ENCODE measurements at regions not wholly inside any gene's neighbourhood (a gene's known extent, or its start where the extent isn't known, plus 50 kb on each side); places are given as distances from the start of the nearest gene placed in this dataset.

DNA sequence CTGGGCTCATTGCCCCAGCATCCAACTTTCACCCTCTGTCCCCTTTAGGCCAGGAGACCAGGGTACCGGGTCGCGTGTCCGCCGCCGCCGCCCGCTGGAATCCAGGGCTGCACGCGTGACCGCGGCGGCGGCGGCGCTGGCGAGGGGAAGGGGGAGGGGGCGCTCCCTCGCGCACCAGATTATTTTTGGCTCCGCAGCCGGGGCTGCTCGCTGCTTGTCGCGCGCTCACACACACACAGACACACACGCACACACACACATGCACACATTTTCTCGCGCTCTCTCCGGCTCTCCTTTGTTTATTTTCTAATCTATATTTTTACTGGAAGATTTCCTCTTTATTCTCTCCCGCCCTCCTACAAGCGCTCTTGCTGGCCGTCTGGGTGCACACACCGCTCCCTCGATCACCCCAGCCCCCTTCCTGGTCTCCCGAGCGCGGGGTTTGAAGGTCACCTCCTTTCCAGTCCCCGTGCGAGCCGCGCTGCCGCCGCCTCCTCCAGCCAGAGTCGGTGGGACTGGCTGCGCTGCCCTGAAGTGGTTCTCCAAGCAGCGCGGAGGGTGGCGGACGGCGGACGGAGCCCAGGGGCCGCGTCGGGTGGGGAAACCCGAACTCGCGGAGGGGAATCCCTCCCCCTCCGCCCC is 921.4 kb upstream of the EEF2KMT start:
- POLR2A ChIA-PET, result no interaction called here
- H3K36me3 Mint-ChIP-seq, result peaks cover 0 to 12% (median 0%) of the 10 kb centered on the region in 3 donors
- DNase-seq, result no peak
- no peak for ATAC-seq
- H3K4me1 Mint-ChIP-seq, result peaks cover 0 to 2% (median 0%) of the 10 kb centered on the region in 4 donors
- H3K27me3 Mint-ChIP-seq, result peaks cover 7 to 20% (median 14%) of the 10 kb centered on the region in 5 donors
- H3K9me3 Mint-ChIP-seq, result peaks cover 0 to 22% (median 11%) of the 10 kb centered on the region in 9 donors
- H3K27ac Mint-ChIP-seq, result no peak overlapping the region
- no peak overlapping the region for H3K4me3 Mint-ChIP-seq

DNA sequence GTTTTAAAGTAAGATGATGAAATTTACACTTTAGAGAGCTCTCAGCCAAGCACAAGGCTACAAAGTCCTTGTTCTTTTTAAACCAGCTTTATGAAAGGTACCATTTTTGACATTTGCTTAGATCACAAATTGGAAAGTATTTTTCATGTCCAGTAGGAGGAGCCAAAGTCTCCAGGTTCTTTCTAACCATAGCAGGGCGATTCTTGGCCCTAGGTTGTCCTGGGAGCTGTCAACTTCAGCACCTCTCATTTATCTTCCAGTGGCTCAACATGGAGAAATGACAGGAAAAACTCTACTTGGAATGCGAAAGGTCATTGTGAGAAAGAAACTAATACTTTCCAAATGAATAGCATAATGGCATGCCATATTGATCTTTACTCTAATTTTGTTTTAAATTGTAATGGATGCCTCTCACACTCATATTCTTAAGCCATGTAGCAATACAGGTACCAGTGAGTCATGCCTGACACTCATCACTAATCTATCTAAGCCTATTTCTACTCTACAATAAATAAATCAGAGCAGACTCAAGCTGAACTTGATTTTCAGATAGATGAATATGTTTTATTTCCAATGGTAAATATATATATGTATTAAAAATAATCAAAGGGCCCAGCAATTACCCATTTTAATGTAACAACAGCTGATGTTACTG is 919.1 kb upstream of the EEF2KMT start:
- Mint-ChIP-seq H3K27ac (no peak overlapping the region), H3K9me3 (peaks cover 0 to 23% (median 11%) of the 10 kb centered on the region in 9 donors), H3K4me3 (no peak overlapping the region), H3K4me1 (peaks cover 0 to 2% (median 0%) of the 10 kb centered on the region in 4 donors), H3K27me3 (peaks cover 4 to 20% (median 14%) of the 10 kb centered on the region in 5 donors), H3K36me3 (peaks cover 0 to 12% (median 0%) of the 10 kb centered on the region in 3 donors)
- no peak for ATAC-seq
- no peak for DNase-seq
- POLR2A ChIA-PET, result no interaction called here

DNA sequence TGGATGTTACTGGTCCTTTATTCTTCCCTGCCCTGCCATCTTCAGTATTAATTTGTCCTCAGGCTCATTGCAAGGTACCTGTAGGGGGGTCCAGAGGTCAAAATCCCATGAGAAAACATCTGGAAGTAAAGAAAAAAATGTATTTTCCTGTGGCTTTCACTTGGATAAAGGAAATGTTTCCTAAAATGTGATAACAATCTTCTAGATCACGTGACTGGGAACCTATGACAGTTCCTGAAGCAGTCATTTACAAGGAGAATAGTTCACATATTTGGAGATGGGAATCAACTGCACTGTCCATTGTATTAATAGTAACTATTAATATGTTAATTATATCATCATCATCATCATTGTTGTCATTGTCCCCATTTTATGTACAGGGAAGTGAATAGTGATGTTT is 915.1 kb upstream of the EEF2KMT start:
- Mint-ChIP-seq H3K36me3 (peaks cover 0 to 16% (median 0%) of the 10 kb centered on the region in 3 donors), H3K9me3 (peaks cover 0 to 24% (median 11%) of the 10 kb centered on the region in 9 donors), H3K27ac (no peak overlapping the region), H3K4me1 (no peaks in the 10 kb centered on the region), H3K4me3 (no peak overlapping the region), H3K27me3 (peaks cover 0 to 5% (median 3%) of the 10 kb centered on the region in 5 donors)
- ATAC-seq, result no peak
- POLR2A ChIA-PET, result no interaction called here
- DNase-seq, result no peak

DNA sequence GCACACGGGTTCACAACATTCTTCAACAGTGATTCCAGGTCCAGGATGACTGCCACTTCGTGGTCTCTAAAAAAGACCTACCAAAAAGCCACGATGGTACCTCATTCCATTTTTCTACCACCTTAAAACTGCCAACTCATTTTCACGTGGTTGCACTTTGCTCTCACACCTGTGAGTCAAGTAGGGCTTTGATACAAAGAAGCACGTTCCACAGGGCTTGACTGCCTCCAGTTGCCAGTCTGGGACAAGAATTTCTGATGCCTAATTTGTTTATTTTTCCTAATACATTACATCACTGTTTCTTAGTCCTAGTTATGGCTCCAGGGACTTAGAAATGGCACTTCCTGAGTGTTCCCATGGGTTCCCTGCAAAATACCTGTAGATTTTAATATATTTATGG is 911.6 kb upstream of the EEF2KMT start:
- POLR2A ChIA-PET, result no interaction called here
- Mint-ChIP-seq H3K27ac (no peak overlapping the region), H3K27me3 (peaks cover 0 to 4% (median 0%) of the 10 kb centered on the region in 5 donors), H3K4me1 (no peaks in the 10 kb centered on the region), H3K36me3 (peaks cover 0 to 8% (median 0%) of the 10 kb centered on the region in 3 donors), H3K4me3 (no peak overlapping the region), H3K9me3 (peaks cover 0 to 17% (median 7%) of the 10 kb centered on the region in 9 donors)
- no peak for DNase-seq
- ATAC-seq, result no peak

DNA sequence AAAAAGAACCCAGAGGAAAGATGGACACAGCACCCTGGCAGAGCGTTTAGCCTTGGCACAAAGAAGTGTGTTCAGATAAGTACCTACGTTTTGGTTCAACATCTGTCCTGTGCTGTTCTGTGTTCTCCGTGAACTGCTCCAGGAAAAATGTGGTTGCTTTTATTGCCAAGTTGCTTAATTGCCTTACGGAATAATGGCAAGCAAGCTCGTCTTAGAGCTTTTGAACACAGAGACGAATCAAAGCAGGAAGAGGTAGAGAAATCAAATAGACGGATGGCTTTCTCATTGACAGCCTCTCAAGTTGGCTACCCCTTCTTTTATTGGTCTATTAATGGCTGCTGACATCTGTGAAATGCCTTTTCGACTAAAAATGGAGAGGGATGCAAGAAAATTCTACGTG is 911.1 kb upstream of the EEF2KMT start:
- ATAC-seq, result no peak

DNA sequence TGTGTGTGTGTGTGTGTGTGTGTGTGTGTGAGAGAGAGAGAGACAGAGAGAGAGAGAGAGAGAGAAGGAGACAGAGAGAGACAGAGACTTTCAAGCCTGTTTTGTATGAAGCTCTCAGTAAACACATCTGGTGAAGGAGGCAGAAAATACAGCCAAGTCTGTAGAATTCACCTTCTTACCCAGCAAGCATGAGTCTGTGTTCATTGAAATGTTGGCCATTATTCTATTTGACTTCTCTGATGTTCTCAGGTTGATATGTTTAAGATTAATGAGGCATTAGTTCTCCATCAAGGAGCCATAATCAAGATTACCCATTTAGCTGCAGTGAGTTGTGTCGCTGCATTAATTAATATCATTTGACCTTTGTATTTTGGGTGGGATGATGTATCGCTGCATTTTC is 895.8 kb upstream of the EEF2KMT start:
- ATAC-seq (no peak), DNase-seq (no peak)
- Mint-ChIP-seq H3K27ac (no peak overlapping the region), H3K4me3 (no peak overlapping the region), H3K36me3 (no peaks in the 10 kb centered on the region), H3K27me3 (peaks cover 0 to 5% (median 0%) of the 10 kb centered on the region in 5 donors), H3K4me1 (no peaks in the 10 kb centered on the region), H3K9me3 (peaks cover 0 to 29% (median 11%) of the 10 kb centered on the region in 9 donors)
- POLR2A ChIA-PET, result no interaction called here

More for the DNA sequence above, 911.1 kb upstream of the EEF2KMT start:
- peaks cover 0 to 8% (median 0%) of the 10 kb centered on the region in 3 donors for H3K36me3 Mint-ChIP-seq
- POLR2A ChIA-PET, result no interaction called here
- DNase-seq, result no peak
- no peak overlapping the region for H3K4me3 Mint-ChIP-seq
- H3K27me3 Mint-ChIP-seq, result peaks cover 0 to 4% (median 0%) of the 10 kb centered on the region in 5 donors
- peaks cover 0 to 16% (median 7%) of the 10 kb centered on the region in 9 donors for H3K9me3 Mint-ChIP-seq
- no peak overlapping the region for H3K27ac Mint-ChIP-seq
- H3K4me1 Mint-ChIP-seq, result no peaks in the 10 kb centered on the region

DNA sequence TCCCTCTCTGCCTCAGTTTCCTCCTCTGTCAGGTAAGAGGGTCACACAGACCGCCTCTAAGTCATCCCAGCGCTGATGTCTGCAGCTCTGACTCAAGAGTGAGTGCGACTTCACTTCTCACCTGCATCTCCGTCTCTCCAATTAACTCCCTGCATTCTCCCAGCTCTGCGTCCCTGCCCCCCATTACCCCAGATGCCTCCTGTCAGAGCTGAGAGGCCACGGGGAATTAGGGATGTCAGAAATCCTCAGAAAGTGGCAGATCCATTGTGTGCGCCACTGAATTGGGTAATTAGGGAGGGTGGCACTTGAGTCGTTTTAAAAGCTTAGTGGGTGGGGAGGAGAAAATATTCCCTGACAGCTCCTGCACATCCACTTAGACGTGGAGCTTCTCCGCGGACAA is 885.4 kb upstream of the EEF2KMT start:
- no peak overlapping the region for H3K27ac Mint-ChIP-seq
- POLR2A ChIA-PET, result no interaction called here
- ATAC-seq, result no peak
- H3K9me3 Mint-ChIP-seq, result peaks cover 0 to 5% (median 0%) of the 10 kb centered on the region in 9 donors
- H3K4me3 Mint-ChIP-seq, result no peak overlapping the region
- peaks cover 0 to 7% (median 0%) of the 10 kb centered on the region in 5 donors for H3K27me3 Mint-ChIP-seq
- H3K36me3 Mint-ChIP-seq, result peaks cover 0 to 2% (median 0%) of the 10 kb centered on the region in 3 donors
- DNase-seq, result no peak
- no peaks in the 10 kb centered on the region for H3K4me1 Mint-ChIP-seq

DNA sequence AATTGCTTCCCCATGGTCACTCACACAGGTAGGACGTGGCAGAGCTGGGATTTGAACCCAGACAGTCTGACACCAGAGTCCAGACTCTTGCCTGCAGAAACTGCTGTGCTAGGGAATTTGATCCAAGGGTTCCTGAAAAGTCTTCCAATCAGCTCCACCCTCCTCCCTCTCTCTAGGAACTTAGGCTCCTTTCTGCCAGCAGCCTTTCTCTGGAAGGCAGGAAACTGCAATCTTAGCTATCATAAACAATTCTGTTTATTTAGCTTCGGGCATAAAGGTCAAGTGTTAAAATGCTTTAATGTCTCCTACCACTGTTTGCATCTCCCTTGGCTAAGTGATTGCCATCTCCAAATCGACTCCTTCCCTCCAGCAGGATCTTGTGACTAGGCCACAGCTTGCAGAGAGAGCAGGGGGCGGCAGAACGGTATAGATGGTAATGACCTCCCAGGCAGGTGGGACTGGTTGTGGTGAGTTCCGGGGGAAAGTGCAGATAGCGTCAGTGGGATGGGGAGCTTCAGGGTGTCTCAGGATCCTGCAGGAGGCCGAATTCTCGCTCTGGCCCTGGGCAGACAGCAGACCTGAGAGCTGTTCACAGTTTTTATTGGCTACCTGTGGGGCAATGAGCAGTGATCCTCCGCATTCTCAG is 882.4 kb upstream of the EEF2KMT start:
- H3K27ac Mint-ChIP-seq, result no peak overlapping the region
- peaks cover 0 to 7% (median 0%) of the 10 kb centered on the region in 9 donors for H3K9me3 Mint-ChIP-seq
- peaks cover 0 to 7% (median 0%) of the 10 kb centered on the region in 5 donors for H3K27me3 Mint-ChIP-seq
- H3K4me1 Mint-ChIP-seq, result no peaks in the 10 kb centered on the region
- no peak for ATAC-seq
- POLR2A ChIA-PET, result no interaction called here
- H3K4me3 Mint-ChIP-seq, result no peak overlapping the region
- H3K36me3 Mint-ChIP-seq, result peaks cover 0 to 2% (median 0%) of the 10 kb centered on the region in 3 donors
- DNase-seq, result no peak

DNA sequence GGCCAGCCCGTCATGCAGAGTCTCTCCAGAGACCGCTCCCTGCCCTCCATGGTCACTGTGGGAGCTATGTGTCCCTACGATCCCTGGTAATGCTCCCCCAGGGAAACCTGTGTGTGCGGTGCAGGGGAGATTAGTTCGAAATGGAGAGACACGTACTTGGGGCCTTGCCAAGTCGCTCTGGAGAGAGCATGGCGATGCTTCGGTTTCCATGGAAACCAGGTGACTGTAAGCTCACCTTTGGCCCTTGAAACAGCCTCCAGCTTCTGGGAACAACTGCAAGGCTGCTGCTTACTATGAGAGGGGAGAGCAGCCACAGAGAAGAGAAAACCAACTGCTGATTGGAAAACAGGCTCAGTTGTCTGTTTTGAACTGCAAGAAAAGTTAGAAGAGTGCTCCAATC is 879.7 kb upstream of the EEF2KMT start:
- Mint-ChIP-seq H3K4me1 (no peaks in the 10 kb centered on the region), H3K36me3 (no peaks in the 10 kb centered on the region), H3K27ac (no peak overlapping the region), H3K27me3 (peaks cover 0 to 4% (median 0%) of the 10 kb centered on the region in 5 donors), H3K4me3 (no peak overlapping the region), H3K9me3 (peaks cover 0 to 7% (median 0%) of the 10 kb centered on the region in 9 donors)
- DNase-seq (no peak), ATAC-seq (no peak)
- POLR2A ChIA-PET, result no interaction called here

DNA sequence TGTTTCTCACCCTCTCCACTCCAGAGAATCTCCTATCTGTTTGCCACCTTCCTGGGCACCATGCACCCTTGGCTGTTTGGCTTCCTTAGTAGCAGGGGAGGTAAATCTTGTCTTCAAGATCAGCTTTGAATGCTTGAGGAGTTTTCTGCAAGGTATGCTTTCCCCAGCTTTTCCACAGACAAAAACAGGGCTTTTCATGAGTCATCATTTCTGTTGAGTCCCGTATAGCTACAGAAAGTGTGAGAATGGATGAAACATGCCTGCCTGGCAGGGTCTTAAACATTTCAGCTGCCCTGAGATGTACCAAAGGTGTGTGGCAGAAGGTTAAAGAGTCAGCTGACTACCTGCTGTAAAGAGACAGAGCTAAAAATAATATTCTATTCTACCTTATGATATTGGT is 875.2 kb upstream of the EEF2KMT start:
- Mint-ChIP-seq H3K4me1 (no peaks in the 10 kb centered on the region), H3K9me3 (peaks cover 2 to 19% (median 11%) of the 10 kb centered on the region in 9 donors), H3K27ac (no peak overlapping the region), H3K36me3 (no peaks in the 10 kb centered on the region), H3K27me3 (peaks cover 0 to 7% (median 3%) of the 10 kb centered on the region in 5 donors), H3K4me3 (no peak overlapping the region)
- DNase-seq (no peak), ATAC-seq (no peak)
- POLR2A ChIA-PET, result no interaction called here

DNA sequence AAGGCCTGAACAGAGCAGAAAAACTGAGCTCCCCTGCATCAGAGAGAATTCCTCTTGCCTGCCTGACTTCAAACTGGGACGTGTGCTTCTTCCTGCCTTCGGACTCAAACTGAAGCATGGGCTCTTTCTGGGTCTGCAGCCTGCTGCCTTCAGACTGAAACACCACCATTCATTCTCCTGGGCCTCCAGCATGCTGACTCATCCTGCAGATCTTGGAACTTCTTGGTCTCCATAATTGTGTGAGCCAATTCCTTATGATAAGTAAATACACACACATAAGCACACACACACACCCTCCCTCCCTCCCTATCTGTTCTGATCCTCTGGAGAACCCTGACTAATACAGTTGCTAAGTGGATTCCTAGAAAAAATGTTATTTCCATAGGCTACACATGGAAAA is 874.3 kb upstream of the EEF2KMT start:
- Mint-ChIP-seq H3K36me3 (no peaks in the 10 kb centered on the region), H3K4me3 (no peak overlapping the region), H3K27ac (no peak overlapping the region), H3K9me3 (peaks cover 2 to 19% (median 11%) of the 10 kb centered on the region in 9 donors), H3K4me1 (no peaks in the 10 kb centered on the region), H3K27me3 (peaks cover 0 to 7% (median 3%) of the 10 kb centered on the region in 5 donors)
- POLR2A ChIA-PET, result no interaction called here
- ATAC-seq (no peak), DNase-seq (no peak)

DNA sequence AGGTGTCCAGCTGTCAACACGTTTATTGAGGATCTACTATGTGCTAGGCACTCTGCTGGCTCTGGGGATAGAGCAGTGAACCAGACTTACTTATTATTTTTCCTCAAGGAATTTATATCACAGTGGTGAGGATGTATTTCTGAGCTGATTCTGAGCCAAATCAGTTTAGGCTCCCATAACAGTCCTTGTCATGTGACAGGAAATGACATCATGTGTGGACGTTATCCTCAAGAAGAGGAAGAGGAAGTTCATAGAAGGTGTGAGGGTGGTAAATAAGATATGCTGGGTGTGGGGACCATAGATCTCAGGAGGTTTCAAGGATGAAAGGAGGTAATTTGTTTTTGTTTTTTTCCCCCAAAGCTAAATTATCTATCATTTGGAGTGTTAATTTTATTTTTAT is 873.5 kb upstream of the EEF2KMT start:
- Mint-ChIP-seq H3K27ac (no peak overlapping the region), H3K4me1 (no peaks in the 10 kb centered on the region), H3K27me3 (peaks cover 0 to 7% (median 3%) of the 10 kb centered on the region in 5 donors), H3K9me3 (peaks cover 2 to 19% (median 10%) of the 10 kb centered on the region in 9 donors), H3K36me3 (no peaks in the 10 kb centered on the region), H3K4me3 (no peak overlapping the region)
- DNase-seq, result no peak
- POLR2A ChIA-PET, result no interaction called here
- no peak for ATAC-seq

DNA sequence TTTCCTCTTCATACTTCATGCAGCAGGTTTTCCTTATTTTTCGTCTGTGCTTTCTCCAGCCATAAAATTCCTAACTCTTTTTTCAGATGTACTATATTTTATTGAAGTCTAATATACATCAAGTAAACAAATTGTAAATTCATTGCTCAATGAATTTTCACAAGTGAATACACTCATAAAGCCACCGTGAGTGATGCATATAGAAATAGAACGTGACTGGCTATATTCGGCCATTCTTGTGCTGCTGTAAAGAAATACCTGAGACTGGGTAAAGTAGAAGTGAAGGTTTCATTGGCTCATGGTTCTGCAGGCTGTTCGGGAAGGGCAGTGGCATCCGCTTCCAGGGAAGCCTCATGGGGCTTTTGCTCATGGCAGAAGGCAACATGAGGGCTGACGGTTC is 868.4 kb upstream of the EEF2KMT start:
- DNase-seq, result no peak
- peaks cover 0 to 7% (median 1%) of the 10 kb centered on the region in 5 donors for H3K27me3 Mint-ChIP-seq
- ATAC-seq, result no peak
- no peak overlapping the region for H3K4me3 Mint-ChIP-seq
- H3K36me3 Mint-ChIP-seq, result no peaks in the 10 kb centered on the region
- H3K4me1 Mint-ChIP-seq, result no peaks in the 10 kb centered on the region
- no peak overlapping the region for H3K27ac Mint-ChIP-seq
- POLR2A ChIA-PET, result no interaction called here
- H3K9me3 Mint-ChIP-seq, result peaks cover 0 to 21% (median 5%) of the 10 kb centered on the region in 9 donors

Data from naive thymus-derived CD8-positive, alpha-beta T cell (primary cell).